Testis (tissue), 2 donors: ENCODE measurements at regions not wholly inside any gene's neighbourhood (a gene's known extent, or its start where the extent isn't known, plus 50 kb on each side); places are given as distances from the start of the nearest gene placed in this dataset.

Source experiments
- CTCF ChIP-seq, 3 experiments: fragments of 450-650 bp in 2 of 3; fragments of 200-600 bp in 1 of 3; sonication (generic) in 1 of 3; IDR thresholded peaks; one replicate each; pipeline ENCODE4 v1.5.1; 2016 to 2019; ENCODE audit warnings: antibody characterized with exemption in 3 of 3, mild to moderate bottlenecking in 2 of 3, moderate library complexity in 1 of 3
- POLR2A ChIP-seq: fragments of 450-650 bp; IDR thresholded peaks from one replicate; pipeline ENCODE4 v1.6.1; 2017; ENCODE audit warnings: antibody characterized with exemption, mild to moderate bottlenecking, moderate library complexity

DNA sequence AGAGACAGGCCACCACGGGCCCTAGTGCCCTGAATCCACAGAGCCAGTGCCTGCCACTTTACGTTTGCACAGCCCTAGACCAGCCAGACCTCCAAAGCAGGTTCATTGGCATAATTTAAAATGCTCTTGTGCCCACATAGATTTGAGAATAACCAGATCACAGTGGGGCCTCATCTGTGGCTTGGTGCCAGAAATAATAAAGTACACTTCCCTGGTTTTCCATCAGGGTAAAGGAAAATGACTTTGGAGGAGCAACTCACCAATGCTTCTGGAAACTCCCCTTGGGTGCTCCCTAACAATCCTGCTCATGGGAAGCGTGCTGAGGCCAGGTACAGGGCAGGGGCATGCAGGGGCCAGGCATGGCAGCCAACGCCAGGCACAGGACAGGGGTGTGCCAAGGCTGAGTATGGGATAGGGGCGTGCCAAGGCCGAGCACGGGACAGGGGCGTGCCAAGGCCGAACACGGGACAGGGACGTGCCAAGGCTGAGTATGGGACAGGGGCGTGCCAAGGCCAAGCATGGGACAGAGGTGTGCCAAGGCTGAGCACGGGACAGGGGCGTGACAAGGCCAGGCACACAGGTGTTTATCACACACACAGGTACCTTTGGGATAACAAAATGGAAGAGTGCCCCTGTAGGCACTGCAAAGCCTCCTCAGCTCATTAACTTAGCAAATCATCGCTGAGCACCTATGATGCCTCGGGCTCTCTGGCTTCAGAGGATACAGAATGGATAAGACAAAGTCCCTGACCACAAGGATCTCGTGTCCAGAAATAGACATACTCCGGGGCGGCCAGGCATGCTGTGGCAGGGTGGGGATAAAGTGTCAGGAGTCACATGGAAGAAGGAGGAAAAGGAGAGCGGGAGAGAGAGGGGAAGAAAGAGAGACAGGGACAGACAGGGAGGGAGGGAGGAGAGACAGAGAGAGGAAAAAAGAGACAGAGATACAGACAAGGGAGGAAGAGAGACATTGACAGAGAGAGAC lies 334.7 kb downstream of the EIPR1 start:
- TF ChIP-seq CTCF (IDR thresholded peaks at IDR 0.05) (no peak), POLR2A (no peak)
